ENCODE measurements at regions not wholly inside any gene's neighbourhood (a gene's known extent, or its start where the extent isn't known, plus 50 kb on each side); places are given as distances from the start of the nearest gene placed in this dataset.

DNA sequence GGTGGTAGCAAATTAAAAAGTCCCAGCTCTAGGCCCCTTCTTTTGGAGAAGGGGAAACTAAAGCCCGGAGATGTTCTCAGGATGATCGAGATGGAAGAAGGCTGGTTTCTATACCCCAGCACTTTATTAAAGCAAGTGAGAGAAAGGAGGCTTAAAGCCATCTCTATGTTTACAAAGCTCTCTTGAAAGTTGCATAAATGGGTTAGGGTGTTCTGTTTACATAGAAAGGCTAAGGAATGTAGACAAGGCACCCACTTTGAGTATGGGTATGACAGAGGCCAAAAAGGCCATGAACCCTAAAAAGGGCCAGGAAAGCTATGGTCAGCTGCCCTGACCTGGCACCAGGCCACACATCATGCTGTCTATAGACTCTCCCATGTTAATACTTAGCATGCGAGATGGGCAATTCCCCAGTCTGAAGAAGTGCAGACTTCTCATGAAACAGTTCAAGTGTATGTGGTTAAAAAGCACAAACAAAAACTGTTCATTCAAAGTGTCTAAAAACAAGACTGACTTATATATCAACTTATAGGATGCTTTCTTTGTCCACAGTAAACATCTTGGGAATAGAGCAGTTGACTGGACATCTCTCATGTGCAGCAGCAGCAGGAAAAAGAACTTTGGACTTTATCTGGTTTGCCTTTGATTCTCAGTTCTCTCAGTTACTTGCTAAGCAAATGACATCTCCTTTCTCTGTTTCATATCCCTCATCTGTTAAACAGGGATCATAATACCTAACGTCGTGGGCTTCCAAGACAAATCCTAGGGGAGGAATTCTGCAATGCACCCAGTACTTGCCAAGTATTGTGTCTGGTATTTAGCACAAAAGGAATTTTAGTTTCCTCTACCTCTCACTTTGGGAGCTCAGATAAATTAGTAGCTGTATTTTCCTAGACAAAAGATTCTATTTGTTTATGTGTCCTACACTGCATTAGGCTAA lies 521.6 kb downstream of the PLPP3 start:
- H3K36me3 ChIP-seq = no peaks in the 10 kb centered on the region
- no peak overlapping the region for H3K9ac ChIP-seq
- no peaks in the 10 kb centered on the region for H3K27me3 ChIP-seq
- H3K9me3 ChIP-seq (ENCODE audit: low read depth) = no peaks in the 10 kb centered on the region
- Mint-ChIP-seq H3K27ac (no peak overlapping the region), H3K4me3 (no peak overlapping the region), H3K27me3 (ENCODE audit: insufficient read depth, low read depth) (no peaks in the 10 kb centered on the region), H3K9me3 (no peaks in the 10 kb centered on the region), H3K36me3 (no peaks in the 10 kb centered on the region), H3K4me1 (peaks cover 3% of the 10 kb centered on the region)
- H3K4me1 ChIP-seq = no peaks in the 10 kb centered on the region
- no peaks in the 10 kb centered on the region for H4K20me1 ChIP-seq (ENCODE audit: low read depth)
- no peak overlapping the region for H2AFZ ChIP-seq (replicated peaks)
- no peak overlapping the region for H3K27ac ChIP-seq
- no peaks in the 10 kb centered on the region for H3F3A ChIP-seq (ENCODE audit: low read depth)
- no peak overlapping the region for H3K4me2 ChIP-seq
- TF ChIP-seq, protein P1, sequence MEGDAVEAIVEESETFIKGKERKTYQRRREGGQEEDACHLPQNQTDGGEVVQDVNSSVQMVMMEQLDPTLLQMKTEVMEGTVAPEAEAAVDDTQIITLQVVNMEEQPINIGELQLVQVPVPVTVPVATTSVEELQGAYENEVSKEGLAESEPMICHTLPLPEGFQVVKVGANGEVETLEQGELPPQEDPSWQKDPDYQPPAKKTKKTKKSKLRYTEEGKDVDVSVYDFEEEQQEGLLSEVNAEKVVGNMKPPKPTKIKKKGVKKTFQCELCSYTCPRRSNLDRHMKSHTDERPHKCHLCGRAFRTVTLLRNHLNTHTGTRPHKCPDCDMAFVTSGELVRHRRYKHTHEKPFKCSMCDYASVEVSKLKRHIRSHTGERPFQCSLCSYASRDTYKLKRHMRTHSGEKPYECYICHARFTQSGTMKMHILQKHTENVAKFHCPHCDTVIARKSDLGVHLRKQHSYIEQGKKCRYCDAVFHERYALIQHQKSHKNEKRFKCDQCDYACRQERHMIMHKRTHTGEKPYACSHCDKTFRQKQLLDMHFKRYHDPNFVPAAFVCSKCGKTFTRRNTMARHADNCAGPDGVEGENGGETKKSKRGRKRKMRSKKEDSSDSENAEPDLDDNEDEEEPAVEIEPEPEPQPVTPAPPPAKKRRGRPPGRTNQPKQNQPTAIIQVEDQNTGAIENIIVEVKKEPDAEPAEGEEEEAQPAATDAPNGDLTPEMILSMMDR (IDR thresholded peaks at IDR 0.05) = no peak
- no peak for TF ChIP-seq EZH2 (IDR thresholded peaks at IDR 0.05)
- TF ChIP-seq EZH2phosphoT487 (IDR thresholded peaks at IDR 0.05) = no peak
- H3K79me2 ChIP-seq (ENCODE audit: low read depth) = no peaks in the 10 kb centered on the region
- DNase-seq (ENCODE audit: low spot score) = no peak
- no peak overlapping the region for H3K4me3 ChIP-seq

DNA sequence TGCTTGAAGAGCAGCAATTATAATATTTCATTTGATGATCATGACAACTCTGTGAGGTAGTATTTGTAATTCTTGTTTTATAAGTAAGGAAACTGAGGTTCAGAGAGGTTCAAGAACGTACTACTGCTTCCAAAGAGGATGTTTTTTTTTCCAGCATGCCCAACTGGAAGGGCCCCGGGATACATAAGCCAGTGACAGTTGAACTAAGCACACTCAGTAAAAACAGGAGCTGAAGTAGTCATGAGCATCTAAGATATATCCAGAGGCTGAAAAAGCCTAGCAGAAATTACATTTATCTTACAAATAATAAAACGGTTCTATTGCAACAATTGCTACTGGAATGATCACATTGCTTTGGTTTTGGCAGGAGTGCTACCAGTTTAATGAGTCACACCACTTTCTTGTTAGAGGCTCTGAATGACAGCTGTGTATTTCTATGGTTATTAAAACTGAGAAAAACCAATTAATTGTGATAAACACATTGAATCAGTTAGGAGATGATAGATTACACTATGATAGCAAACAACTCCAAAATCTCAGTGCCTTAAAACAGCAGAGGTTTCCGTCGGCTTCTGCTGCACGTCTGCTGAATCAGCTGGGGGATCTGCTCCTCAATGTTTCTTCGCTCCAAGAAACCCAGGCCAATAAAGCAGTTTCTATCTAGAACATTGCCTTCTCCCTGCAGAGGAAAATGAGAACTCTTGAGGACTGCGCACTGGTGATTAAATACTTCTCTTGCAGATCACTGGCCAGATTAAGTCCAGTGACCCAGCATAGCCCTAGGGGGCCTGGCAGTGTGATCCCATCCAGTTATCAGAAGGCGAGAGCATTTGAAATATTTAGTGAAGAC lies 522.7 kb downstream of the PLPP3 start:
- H3K36me3 ChIP-seq = no peaks in the 10 kb centered on the region
- H3K4me1 ChIP-seq = peaks cover 3% of the 10 kb centered on the region
- no peaks in the 10 kb centered on the region for H4K20me1 ChIP-seq (ENCODE audit: low read depth)
- no peak for TF ChIP-seq EZH2phosphoT487 (IDR thresholded peaks at IDR 0.05)
- TF ChIP-seq, protein P1 (IDR thresholded peaks at IDR 0.05) = no peak
- TF ChIP-seq EZH2 (IDR thresholded peaks at IDR 0.05) = no peak
- H3K9me3 Mint-ChIP-seq = no peaks in the 10 kb centered on the region
- peaks cover 2% of the 10 kb centered on the region for H3K27me3 Mint-ChIP-seq (ENCODE audit: insufficient read depth, low read depth)
- DNase-seq (ENCODE audit: low spot score) = no peak
- H3K4me2 ChIP-seq = no peak overlapping the region
- no peak overlapping the region for H3K4me3 ChIP-seq
- H3K36me3 Mint-ChIP-seq = no peaks in the 10 kb centered on the region
- H3K79me2 ChIP-seq (ENCODE audit: low read depth) = no peaks in the 10 kb centered on the region
- H3K27me3 ChIP-seq = no peaks in the 10 kb centered on the region
- no peak overlapping the region for H3K27ac ChIP-seq
- no peak overlapping the region for H3K4me3 Mint-ChIP-seq
- no peak overlapping the region for H3K27ac Mint-ChIP-seq
- peaks cover 10% of the 10 kb centered on the region for H3K4me1 Mint-ChIP-seq
- no peaks in the 10 kb centered on the region for H3F3A ChIP-seq (ENCODE audit: low read depth)
- H3K9me3 ChIP-seq (ENCODE audit: low read depth) = no peaks in the 10 kb centered on the region
- no peak overlapping the region for H2AFZ ChIP-seq (replicated peaks)
- H3K9ac ChIP-seq = no peak overlapping the region

DNA sequence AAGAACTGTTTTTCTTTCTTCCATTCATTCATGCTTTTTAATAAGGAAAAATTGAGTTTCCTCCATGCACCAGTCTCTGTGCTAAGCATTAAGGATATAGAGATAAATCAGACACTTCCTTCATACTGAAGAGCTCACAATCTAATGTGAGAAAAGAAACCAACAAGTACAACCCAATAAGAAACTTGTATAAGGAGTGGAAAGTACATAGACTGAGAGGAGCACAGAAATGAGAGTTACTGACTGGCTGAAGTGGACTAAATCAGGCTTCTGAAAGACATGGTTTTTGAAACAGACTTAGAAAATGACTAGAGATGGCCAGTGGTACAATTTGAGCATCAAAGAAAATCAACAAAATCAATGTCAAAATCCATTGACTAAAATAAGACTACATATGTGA lies 524.4 kb downstream of the PLPP3 start:
- no peak overlapping the region for H3K4me3 Mint-ChIP-seq
- no peaks in the 10 kb centered on the region for H4K20me1 ChIP-seq (ENCODE audit: low read depth)
- no peak overlapping the region for H3K27ac ChIP-seq
- H2AFZ ChIP-seq (replicated peaks) = no peak overlapping the region
- H3K4me2 ChIP-seq = no peak overlapping the region
- peaks cover 10% of the 10 kb centered on the region for H3K4me1 Mint-ChIP-seq
- no peaks in the 10 kb centered on the region for H3K79me2 ChIP-seq (ENCODE audit: low read depth)
- H3K36me3 ChIP-seq = no peaks in the 10 kb centered on the region
- H3K27me3 ChIP-seq = no peaks in the 10 kb centered on the region
- H3K4me3 ChIP-seq = no peak overlapping the region
- no peak for DNase-seq (ENCODE audit: low spot score)
- peaks cover 3% of the 10 kb centered on the region for H3K4me1 ChIP-seq
- peaks cover 2% of the 10 kb centered on the region for H3K27me3 Mint-ChIP-seq (ENCODE audit: insufficient read depth, low read depth)
- peaks cover 11% of the 10 kb centered on the region for H3K9me3 Mint-ChIP-seq
- H3K9me3 ChIP-seq (ENCODE audit: low read depth) = no peaks in the 10 kb centered on the region
- H3K9ac ChIP-seq = no peak overlapping the region
- no peaks in the 10 kb centered on the region for H3K36me3 Mint-ChIP-seq
- H3K27ac Mint-ChIP-seq = no peak overlapping the region
- no peak for TF ChIP-seq EZH2 (IDR thresholded peaks at IDR 0.05)
- no peak for TF ChIP-seq EZH2phosphoT487 (IDR thresholded peaks at IDR 0.05)
- H3F3A ChIP-seq (ENCODE audit: low read depth) = no peaks in the 10 kb centered on the region

Data from neural progenitor cell (in vitro differentiated cells).